Activated CD8-positive, alpha-beta memory T cell treated with anti-CD3 and anti-CD28 coated beads for 48 hours (primary cell): ENCODE measurements at regions not wholly inside any gene's neighbourhood (a gene's known extent, or its start where the extent isn't known, plus 50 kb on each side); places are given as distances from the start of the nearest gene placed in this dataset.
"Not testable (repeated sequence)": the region's sequence is repeated elsewhere in the genome, so short reads cannot be mapped to it uniquely, and the experiment has no call there.

Experiments
- DNase-seq, 3 experiments: peaks; one replicate each; pipeline ENCODE4 v3.0.0-alpha.2; 2020; ENCODE audit warnings: low read depth in 2 of 3, low spot score in 2 of 3

DNA sequence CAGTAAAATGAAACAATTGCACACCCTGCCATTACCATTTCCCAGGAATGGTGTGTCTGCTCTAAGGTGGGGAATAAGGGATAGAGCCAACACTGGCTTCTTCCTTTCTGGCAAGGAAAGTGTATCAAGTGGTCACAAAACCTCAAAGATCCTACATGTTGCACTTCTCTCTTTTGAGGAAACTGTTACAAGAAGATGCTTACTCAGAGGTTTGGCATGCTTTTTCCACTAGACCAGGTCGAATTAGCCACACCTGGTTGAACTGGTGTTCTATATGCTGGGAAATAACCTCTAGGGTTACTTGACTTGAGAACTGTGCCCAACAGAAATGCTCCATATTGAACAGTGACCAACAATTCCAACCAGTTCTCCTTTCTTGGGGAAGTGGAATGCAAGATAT lies 102.9 kb downstream of the LRRN1 start:
- DNase-seq = no peak

DNA sequence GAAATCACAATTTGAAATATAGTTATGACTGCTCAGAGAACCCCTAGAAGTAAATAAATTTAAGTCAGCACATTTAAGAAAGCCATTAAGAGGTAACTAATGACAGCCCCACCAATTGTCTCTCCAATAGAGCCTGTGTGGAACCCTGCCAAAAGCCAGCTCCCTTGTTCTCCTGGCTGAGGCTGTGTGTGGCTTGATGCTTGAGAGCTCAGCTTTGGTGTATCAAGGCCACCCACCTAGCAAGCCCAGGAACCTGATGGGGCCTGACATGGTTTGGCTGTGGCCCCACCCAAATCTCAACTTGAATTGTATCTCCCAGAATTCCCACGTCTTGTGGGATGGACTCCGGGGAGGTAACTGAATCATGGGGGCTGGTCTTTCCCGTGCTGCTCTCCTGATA lies 106.9 kb downstream of the LRRN1 start:
- DNase-seq = no peak

DNA sequence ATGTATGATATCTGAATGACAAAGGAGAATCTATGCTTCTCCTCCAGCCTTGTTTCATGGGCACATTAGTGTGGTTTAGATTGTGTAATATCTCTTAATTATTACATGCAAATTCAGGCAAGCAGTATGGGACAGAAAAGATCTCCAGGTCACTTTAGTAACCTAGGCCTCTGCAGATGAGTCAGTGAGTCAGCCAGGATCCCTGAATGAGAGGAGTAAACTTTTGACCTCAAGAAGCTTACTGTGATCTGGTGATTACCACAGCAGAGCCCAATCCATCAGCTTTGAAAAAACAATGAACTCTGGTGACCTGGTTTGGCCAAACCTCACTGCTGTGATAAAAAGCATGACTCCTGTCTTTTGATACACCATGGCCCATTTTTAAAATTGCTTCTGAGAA lies 107.8 kb downstream of the LRRN1 start:
- no peak for DNase-seq

DNA sequence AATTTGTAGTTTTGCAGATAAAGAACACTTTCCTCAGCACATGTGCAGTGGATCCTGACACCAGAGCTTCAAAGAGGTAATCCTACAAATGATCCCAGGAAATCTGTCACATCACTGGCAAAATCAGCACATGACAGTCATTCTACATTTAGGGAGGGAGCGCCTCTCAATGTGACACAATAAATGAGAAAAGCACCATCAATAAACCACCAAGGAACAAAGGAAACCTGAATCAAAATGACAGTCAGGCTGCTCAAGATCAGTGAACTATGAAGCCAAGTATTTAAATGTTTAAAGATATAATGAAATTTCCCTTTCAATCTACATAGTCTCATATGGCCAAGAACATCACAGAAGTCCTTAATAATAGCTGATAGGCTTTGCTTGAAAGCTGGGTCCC lies 119.5 kb downstream of the LRRN1 start:
- DNase-seq = no peak

DNA sequence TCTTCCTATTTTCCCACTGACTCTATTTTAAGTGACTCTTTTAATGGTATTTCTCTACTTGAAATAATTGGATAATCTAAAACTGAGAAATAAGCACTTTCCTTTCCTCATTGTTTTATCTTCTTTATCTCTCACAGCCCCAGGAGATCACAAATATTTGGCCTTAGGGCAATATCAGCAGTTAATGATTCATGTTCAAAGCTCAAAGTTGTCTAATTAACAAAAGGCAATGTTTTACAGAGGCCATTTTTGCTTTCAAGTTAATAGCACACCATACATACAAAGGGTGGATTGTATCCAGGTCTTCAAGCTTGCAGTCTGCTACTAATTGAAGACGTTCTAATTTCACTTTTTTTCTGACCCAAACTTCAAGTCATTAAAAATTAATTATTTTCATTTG lies 120.1 kb downstream of the LRRN1 start:
- no peak for DNase-seq

DNA sequence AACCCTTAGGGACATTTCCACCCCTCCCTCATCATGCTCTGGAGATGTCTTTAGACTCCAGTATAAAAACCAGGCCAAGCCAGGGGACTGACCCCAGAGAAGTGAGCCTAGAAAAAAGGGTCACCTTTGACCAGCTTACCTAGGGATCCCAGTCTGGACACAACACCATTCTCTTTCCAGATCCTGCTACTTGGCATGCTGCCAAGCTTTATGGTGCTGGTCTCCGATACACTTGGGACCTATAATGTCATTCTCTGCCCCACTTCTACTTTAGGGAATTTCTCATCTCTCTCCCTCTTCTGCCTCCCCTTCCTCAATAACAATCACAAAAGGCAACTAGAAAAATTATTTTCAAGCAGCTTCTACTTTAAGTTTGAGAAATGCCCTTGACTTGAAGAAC lies 124.4 kb downstream of the LRRN1 start:
- no peak for DNase-seq

DNA sequence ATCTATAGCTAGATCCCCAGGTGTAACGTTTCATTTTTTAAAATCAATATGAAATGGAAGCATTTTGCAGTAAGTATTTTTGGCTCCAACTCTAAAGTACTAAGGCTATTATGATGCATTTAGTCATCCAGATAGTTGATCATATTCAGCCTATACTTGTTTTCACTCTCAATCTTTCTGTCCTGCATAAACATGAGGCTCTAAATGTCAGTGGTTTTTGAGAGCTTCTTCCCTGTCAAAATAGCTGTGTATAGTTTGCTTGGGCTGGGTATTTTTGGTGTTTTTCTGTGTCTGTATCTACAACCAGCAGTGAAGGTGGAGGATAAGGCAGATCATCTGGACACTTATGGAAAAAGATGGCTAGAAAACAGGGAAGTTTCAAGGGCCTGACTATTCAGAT lies 128.0 kb downstream of the LRRN1 start:
- DNase-seq = no peak

DNA sequence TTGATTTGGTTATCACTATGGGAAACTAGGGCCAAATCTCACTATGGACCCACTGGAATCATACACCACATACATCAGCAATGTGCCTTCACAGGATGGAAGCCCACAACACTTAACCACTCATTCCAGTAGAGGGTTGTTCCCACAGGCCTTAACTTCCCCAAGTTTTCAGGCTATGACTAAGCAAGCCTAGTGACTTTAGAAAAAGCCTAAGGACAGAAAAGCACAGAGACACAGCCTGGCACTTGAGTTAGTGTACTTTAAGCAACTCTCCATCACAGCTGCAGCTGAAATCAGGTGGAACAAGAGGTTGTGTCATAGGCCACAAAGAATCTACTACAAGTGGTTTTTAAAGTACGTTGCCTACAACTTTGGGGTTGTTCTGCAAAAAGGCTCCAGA lies 128.7 kb downstream of the LRRN1 start:
- DNase-seq = no peak

DNA sequence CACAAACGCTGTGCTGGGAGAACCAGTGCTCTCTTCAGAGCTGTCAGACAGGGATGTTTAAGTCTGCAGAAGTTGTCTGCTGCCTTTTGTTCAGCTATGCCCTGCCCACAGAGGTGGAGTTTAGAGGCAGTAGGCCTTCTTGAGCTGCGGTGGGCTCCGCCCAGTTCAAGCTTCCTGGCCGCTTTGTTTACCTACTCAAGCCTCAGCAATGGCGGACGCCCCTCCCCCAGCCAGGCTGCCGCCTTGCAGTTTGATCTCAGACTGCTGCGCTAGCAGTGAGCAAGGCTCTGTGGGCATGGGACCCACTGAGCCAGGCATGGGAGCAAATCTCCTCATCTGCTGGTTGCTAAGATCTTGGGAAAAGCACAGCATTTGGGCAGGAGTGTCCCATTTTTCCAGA lies 142.1 kb downstream of the LRRN1 start:
- DNase-seq = not testable (repeated sequence)

DNA sequence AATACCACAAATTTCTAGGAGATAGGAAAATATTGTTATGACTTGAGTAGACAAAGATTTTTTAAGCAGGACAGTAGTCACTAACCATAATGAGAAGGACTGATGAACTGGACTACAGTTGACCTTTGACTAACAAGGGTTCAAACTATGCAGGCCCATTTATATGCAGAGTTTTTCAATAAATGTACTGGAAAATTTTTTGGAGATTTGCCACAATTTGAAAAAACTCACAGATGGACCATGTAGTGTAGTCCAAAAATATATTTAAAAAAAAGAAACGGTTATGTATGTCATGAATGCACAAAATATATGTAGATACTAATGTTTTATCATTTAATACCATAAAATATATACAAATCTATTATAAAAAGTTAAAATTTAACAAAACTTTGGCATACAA lies 151.8 kb downstream of the LRRN1 start:
- no peak for DNase-seq

DNA sequence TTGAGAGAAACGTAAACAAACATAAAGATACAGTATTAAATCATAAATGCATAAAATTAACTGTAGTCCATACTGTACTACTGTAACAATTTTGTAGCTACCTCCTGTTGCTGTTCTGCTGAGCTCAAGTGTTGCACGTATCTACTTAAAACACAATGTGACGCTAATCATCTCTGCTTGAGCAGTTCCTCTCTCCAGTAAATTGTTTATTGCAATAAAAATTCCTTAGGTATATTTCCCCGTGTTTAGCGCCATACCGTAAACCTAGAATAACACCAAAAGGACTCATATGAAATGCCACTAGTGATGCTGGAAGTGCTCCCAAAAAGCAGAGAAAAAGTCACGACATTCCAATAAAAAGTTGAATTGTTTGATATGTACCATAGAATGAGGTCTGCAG lies 152.3 kb downstream of the LRRN1 start:
- no peak for DNase-seq

DNA sequence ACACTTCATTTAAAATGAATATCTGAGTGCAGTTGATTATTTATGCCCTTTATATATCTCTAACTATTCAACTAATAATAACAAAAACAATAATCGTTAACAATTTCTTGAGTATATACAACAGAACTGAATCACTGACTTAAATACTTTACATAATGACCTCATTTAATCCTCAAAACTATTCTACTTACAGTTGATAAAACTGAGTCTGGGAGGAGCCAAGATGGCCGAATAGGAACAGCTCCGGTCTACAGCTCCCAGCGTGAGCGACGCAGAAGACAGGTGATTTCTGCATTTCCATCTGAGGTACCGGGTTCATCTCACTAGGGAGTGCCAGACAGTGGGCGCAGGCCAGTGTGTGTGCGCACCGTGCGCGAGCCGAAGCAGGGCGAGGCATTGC lies 163.6 kb downstream of the LRRN1 start:
- DNase-seq = not testable (repeated sequence)

DNA sequence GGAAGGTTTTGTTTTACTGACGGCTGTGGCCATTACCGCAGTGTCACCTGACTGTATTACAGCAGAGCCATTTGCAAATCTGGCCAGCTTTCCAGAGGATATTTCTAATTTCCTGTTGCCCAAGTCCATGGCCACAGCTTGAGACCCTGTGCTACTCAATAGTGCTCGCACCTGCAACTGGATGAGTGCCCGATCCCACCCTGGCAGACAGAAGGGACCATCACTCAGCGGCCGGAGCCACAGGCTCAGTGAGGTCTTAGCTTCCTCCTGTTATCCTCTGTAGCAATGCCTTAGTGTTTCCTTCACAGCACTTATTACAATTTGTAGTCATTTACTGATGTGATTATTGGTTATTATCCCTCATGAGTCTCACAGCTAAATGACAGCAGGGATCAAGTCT lies 184.8 kb downstream of the LRRN1 start:
- DNase-seq = no peak

DNA sequence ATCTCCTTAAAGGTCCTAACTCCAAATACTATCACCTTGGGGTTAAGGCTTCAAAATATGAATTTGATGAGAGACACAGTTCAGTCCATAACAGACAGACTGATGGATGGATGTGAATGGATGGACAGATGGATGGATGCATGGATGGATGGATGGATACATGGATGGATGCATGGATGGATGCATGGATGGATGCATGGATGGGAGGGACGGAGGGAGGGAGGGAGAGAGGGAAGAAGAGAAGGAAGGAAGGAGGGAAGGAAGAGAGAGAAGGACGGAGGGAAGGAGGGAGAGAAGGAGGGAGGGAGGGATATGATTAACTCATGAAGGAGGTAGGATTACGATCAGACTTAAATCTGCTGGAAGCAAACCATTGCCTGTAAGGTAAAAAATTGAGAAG lies 192.4 kb downstream of the LRRN1 start:
- DNase-seq = no peak

DNA sequence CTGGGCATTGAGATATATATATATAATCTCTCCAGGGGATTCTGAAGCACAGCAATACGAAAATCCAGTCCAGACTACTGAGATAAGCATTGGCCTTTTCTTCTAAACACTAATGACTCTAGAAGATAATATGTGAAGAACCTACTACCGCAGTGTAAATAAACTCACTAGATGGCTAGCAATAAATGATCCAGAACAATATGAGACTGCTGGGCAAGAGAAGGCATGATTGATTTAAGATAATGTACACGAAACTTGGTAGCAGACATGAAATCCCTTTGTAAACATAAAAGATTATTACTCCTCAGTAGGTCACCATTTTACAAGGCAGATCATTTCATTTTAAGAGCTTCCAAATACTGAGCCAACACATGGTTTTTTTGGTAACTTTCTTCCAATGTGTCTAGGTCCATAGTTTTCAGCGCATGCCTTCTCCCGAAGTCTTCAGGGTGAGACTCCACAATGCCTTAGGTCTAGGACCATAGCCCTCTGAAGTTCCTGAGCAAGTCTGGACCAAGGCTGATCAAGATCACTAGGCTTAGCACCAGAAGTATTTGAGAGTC lies 193.2 kb downstream of the LRRN1 start:
- DNase-seq = no peak

DNA sequence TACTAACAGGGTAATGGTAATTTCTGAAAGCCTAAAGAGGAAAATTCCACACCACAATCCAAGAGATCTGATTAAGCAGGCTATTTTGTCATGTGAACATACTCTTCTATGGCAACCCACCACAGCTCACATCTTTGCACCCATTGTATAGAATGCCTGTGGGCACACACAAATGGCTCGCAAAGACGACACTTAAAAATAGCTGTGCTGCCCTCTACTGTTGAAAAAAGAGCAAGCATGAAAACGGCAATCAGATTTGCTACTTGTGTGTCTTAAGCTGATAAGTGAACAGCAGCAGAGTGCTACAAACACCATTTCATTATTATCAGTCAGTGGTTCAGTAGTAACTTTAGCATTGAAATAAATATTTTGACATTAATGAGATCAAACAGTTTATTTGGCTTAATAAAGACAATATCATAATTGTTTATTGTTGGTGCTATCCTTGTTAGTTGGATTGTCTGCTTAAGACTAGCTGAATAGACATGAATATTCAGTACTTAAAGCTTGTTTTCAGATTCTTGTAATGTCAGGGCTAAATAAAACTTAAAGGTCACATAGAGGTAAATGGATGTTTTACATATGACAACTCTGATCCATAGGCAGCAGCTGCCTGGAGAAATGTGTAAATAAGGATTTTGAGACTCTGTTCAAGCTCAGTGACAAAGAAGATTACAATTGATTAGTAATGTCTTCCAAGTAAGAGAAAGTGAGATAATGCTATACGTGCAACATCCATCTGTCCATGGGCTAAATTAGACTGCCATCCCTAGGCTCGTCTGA lies 199.1 kb downstream of the LRRN1 start:
- peak in 1 of 3 experiments; percentile 1 for DNase-seq

DNA sequence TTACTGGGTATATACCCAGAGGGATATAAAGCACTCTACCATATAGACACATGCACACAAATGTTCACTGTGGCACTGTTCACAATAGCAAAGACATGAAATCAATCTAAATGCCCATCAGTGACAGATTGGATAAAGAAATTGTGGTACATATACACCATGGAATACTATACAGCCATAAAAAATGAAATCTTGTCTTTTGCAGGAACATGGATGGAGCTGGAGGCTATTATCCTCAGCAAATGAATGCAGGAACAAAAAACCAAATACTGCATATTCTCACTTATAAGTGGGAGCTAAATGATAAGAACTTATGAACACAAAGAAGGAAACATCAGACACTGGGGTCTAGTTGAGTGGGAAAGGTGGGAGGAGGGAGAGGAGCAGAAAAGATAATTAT lies 200.1 kb downstream of the LRRN1 start:
- not testable (repeated sequence) for DNase-seq

DNA sequence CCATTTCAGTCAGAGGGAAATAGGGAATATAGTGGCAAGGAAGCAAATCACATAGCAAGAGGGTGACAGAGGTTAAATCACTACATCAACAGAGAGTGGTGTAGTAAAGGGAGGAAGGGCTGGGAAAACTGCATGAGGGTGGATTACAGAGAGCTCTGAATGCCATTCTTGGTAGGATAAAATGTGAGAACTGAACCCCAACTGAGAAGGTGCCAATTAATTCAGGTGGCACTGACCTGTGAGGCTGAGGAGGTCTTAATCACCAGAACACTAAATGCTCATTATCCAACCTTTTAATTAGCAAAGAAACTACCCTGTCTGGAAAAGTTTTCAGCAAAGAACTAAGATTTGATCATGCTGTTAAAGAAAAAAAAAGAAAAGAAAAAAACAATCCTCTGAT lies 202.7 kb downstream of the LRRN1 start:
- no peak for DNase-seq

DNA sequence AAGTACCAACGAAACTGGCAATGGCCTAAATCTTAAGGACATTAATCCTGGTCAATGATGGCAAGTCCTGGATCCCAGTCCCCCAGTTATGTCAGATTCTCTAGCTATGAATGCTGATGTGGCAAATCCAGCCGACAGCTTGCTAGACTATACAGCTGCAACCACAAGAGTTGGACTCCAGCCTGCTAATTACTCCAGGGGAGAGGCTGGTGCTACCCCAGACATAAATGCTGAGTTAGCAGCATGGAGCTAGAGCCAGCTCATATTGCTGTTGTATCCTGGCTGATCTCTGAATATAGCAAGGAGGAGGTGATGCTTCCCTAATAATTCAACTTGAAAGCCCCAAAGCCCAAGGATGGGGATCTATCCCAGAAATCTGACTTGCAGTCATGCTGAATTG lies 207.1 kb downstream of the LRRN1 start:
- no peak for DNase-seq

DNA sequence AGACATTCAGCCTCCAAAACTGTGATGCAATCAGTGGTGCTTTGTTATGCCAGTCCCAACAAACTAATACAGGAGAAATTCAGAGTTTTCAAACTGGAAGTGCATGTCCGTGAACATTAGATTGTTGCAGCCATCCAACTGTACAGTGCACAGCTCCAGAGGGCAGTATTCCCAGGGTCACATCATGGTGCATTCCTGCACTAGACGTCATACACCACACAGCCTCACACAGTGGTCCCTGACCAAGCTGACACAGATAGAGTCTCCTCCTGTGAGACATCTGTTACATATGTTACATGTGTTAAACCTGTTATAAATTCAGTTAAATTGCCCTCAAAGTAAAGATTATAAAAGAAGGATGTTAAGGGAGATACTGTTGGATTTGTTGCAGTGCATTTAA lies 209.0 kb downstream of the LRRN1 start:
- DNase-seq = no peak

DNA sequence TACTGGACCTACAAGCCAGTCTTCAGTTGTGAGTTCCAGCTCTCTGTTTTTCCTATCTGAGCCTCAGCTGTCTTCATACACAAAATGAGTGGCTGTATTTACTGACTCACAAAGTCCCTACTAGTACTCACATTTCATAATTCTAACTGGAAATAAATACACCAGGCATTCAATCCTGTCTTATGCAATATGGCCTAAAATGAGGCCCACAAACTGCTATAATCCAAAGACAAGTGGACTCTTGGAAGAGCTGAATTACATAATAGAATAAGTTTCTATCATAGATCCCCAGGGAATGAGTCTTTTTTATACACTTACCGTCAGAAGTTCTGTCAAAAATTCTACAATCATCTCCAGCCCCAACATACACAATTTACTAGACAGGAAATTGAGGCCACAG lies 211.9 kb downstream of the LRRN1 start:
- DNase-seq = no peak

DNA sequence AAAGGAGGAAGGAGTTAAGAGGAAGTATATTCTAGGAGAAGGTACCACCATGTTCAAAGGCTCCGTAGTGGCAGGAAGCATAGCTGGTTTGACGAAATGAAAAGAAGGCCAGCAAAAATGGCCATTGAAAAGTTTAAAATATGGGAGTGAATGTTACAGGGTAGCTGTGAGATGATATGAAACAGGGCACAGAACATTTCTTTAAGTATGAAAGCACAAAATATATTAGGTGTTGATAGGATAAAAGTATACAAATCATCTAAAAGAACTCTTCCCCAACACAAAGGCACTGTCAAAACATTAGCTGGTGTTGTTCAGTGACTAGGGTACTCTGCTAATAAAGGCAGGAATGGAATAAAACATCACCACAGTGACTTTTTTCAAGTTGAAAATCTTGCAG lies 216.2 kb downstream of the LRRN1 start:
- DNase-seq = no peak

DNA sequence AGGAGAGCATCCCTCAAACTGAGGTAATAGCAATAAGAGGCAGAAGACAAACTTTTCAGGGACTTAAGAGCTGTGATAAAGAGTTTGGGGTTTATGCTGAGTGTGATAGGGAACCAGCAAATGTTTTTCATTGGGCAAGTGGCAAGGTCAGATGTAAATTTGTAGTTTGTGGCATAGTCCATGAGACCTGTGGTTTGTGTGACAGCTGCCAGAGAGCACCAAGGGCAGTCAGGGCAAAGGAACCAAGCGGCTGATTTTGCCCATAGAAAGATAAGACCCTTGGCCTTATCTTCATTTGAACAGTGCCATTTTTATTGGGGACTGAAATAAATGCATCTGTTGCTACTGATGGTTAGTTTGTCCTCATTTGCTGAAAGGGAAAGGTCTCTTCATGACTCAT lies 220.3 kb downstream of the LRRN1 start:
- DNase-seq = no peak
